HFFc6 (cell line): ENCODE measurements at regions not wholly inside any gene's neighbourhood (a gene's known extent, or its start where the extent isn't known, plus 50 kb on each side); places are given as distances from the start of the nearest gene placed in this dataset.
"Not testable (repeated sequence)": the region's sequence is repeated elsewhere in the genome, so short reads cannot be mapped to it uniquely, and the experiment has no call there.

Experiments used
- DNase-seq: peaks from one replicate; pipeline ENCODE4 v3.0.0-alpha.2; 2018
- H3K27ac Mint-ChIP-seq: 2 replicates; pipeline ENCODE4 v1.8.0; 2020; ENCODE audit warnings: mild to moderate bottlenecking, mixed read lengths
- H3K27me3 Mint-ChIP-seq: 2 replicates; pipeline ENCODE4 v1.8.0; 2021; ENCODE audit warnings: mild to moderate bottlenecking, moderate library complexity, mixed read lengths; ENCODE audit not compliant: insufficient read depth
- H3K36me3 Mint-ChIP-seq: 2 replicates; pipeline ENCODE4 v1.8.0; 2021; ENCODE audit warnings: low read depth, mixed read lengths
- H3K4me1 Mint-ChIP-seq: 2 replicates; pipeline ENCODE4 v1.8.0; 2020; ENCODE audit warnings: low read depth, mixed read lengths
- H3K4me3 Mint-ChIP-seq: 2 replicates; pipeline ENCODE4 v1.8.0; 2020; ENCODE audit warnings: mild to moderate bottlenecking, moderate library complexity, mixed read lengths
- H3K9me3 Mint-ChIP-seq: 2 replicates; pipeline ENCODE4 v1.8.0; 2020; ENCODE audit warnings: mild to moderate bottlenecking, mixed read lengths
- CTCF ChIP-seq: fragments of 200-600 bp; sonication (generic); IDR thresholded peaks from 2 replicates; pipeline ENCODE4 v1.5.0; 2021; ENCODE audit warnings: antibody characterized with exemption, mild to moderate bottlenecking

GRCh38 chr16:18190179-18190578 is 146.4 kb downstream of the NPIPA8 start:
- H3K27me3 Mint-ChIP-seq, DNase-seq, H3K4me3 Mint-ChIP-seq, H3K9me3 Mint-ChIP-seq, H3K27ac Mint-ChIP-seq, H3K4me1 Mint-ChIP-seq, H3K36me3 Mint-ChIP-seq: not testable (repeated sequence)

GRCh38 chr16:18184755-18185154 is 151.8 kb downstream of the NPIPA8 start:
- not testable (repeated sequence) for H3K4me1 Mint-ChIP-seq, DNase-seq, H3K36me3 Mint-ChIP-seq, H3K27me3 Mint-ChIP-seq, H3K27ac Mint-ChIP-seq, H3K4me3 Mint-ChIP-seq, H3K9me3 Mint-ChIP-seq

GRCh38 chr16:18181028-18181427 is 155.5 kb downstream of the NPIPA8 start:
- H3K36me3 Mint-ChIP-seq, H3K4me1 Mint-ChIP-seq, H3K27me3 Mint-ChIP-seq, H3K27ac Mint-ChIP-seq, DNase-seq, H3K4me3 Mint-ChIP-seq, H3K9me3 Mint-ChIP-seq: not testable (repeated sequence)
- peak; percentile 34; the same call in 1 of the 2 replicates for TF ChIP-seq CTCF

GRCh38 chr16:18173945-18174497 is 162.5 kb downstream of the NPIPA8 start:
- H3K9me3 Mint-ChIP-seq, H3K27ac Mint-ChIP-seq, H3K4me1 Mint-ChIP-seq, DNase-seq, H3K4me3 Mint-ChIP-seq, H3K36me3 Mint-ChIP-seq, H3K27me3 Mint-ChIP-seq: not testable (repeated sequence)

- not testable (repeated sequence) for H3K27ac Mint-ChIP-seq, H3K27me3 Mint-ChIP-seq, H3K4me3 Mint-ChIP-seq, H3K4me1 Mint-ChIP-seq, H3K9me3 Mint-ChIP-seq, H3K36me3 Mint-ChIP-seq, DNase-seq
Observed at GRCh38 chr16:18162293-18162692, 174.2 kb downstream of the NPIPA8 start.

- H3K9me3 Mint-ChIP-seq, H3K36me3 Mint-ChIP-seq, H3K27me3 Mint-ChIP-seq, H3K4me3 Mint-ChIP-seq, DNase-seq, H3K4me1 Mint-ChIP-seq, H3K27ac Mint-ChIP-seq: not testable (repeated sequence)
Observed at GRCh38 chr16:18161224-18161623, 175.3 kb downstream of the NPIPA8 start.

GRCh38 chr16:18159185-18159584 is 177.4 kb downstream of the NPIPA8 start:
- not testable (repeated sequence) for H3K27ac Mint-ChIP-seq, H3K9me3 Mint-ChIP-seq, DNase-seq, H3K4me3 Mint-ChIP-seq, H3K4me1 Mint-ChIP-seq, H3K36me3 Mint-ChIP-seq, H3K27me3 Mint-ChIP-seq

- H3K4me1 Mint-ChIP-seq, DNase-seq, H3K9me3 Mint-ChIP-seq: not testable (repeated sequence)
Observed at GRCh38 chr16:18157854-18158253, 178.7 kb downstream of the NPIPA8 start.

GRCh38 chr16:18152832-18153231 is 183.7 kb downstream of the NPIPA8 start:
- not testable (repeated sequence) for H3K27ac Mint-ChIP-seq, H3K4me3 Mint-ChIP-seq, DNase-seq, H3K27me3 Mint-ChIP-seq, H3K4me1 Mint-ChIP-seq, H3K36me3 Mint-ChIP-seq, H3K9me3 Mint-ChIP-seq

More at GRCh38 chr16:18157854-18158253, 178.7 kb downstream of the NPIPA8 start:
- H3K27me3 Mint-ChIP-seq, H3K36me3 Mint-ChIP-seq, H3K27ac Mint-ChIP-seq, H3K4me3 Mint-ChIP-seq: not testable (repeated sequence)

- not testable (repeated sequence) for H3K27ac Mint-ChIP-seq, DNase-seq, H3K9me3 Mint-ChIP-seq, H3K4me1 Mint-ChIP-seq, H3K27me3 Mint-ChIP-seq, H3K4me3 Mint-ChIP-seq, H3K36me3 Mint-ChIP-seq
Observed at GRCh38 chr16:18148132-18148531, 188.4 kb downstream of the NPIPA8 start.

- H3K4me3 Mint-ChIP-seq, H3K4me1 Mint-ChIP-seq, H3K27me3 Mint-ChIP-seq: not testable (repeated sequence)
Observed at GRCh38 chr16:18146601-18147142, 189.9 kb downstream of the NPIPA8 start.

GRCh38 chr16:18142066-18142465 is 194.5 kb downstream of the NPIPA8 start:
- not testable (repeated sequence) for H3K4me3 Mint-ChIP-seq, H3K27me3 Mint-ChIP-seq, H3K9me3 Mint-ChIP-seq, DNase-seq, H3K4me1 Mint-ChIP-seq, H3K36me3 Mint-ChIP-seq, H3K27ac Mint-ChIP-seq

More at GRCh38 chr16:18146601-18147142, 189.9 kb downstream of the NPIPA8 start:
- H3K27ac Mint-ChIP-seq, H3K36me3 Mint-ChIP-seq, H3K9me3 Mint-ChIP-seq, DNase-seq: not testable (repeated sequence)

GRCh38 chr16:18136288-18136687 is 200.2 kb downstream of the NPIPA8 start:
- not testable (repeated sequence) for H3K9me3 Mint-ChIP-seq, DNase-seq, H3K27ac Mint-ChIP-seq, H3K4me1 Mint-ChIP-seq, H3K27me3 Mint-ChIP-seq, H3K36me3 Mint-ChIP-seq, H3K4me3 Mint-ChIP-seq

- H3K9me3 Mint-ChIP-seq, DNase-seq, H3K27ac Mint-ChIP-seq, H3K36me3 Mint-ChIP-seq, H3K27me3 Mint-ChIP-seq, H3K4me3 Mint-ChIP-seq, H3K4me1 Mint-ChIP-seq: not testable (repeated sequence)
Observed at GRCh38 chr16:18135024-18135423, 201.5 kb downstream of the NPIPA8 start.
